ENCODE measurements at regions not wholly inside any gene's neighbourhood (a gene's known extent, or its start where the extent isn't known, plus 50 kb on each side); places are given as distances from the start of the nearest gene placed in this dataset.

- Histone ChIP-seq H3K27me3 (ENCODE audit: insufficient read depth, poor library complexity, severe bottlenecking) (no peaks in the 10 kb centered on the region), H3K4me3 (replicated peaks; ENCODE audit: insufficient read depth, low read length) (no peak overlapping the region), H3K27ac (replicated peaks) (no peak overlapping the region)
- TF ChIP-seq SPI1 (IDR thresholded peaks at IDR 0.05; ENCODE audit: borderline replicate concordance, low read depth) = no peak
- TF ChIP-seq CTCF (IDR thresholded peaks at IDR 0.05; ENCODE audit: insufficient read depth, low read length) = no peak
- no peak for TF ChIP-seq GABPA (IDR thresholded peaks at IDR 0.05; ENCODE audit: low read depth)
- TF ChIP-seq POLR2AphosphoS5 (IDR thresholded peaks at IDR 0.05; ENCODE audit: low read depth) = no peak
- no peak for TF ChIP-seq REST (IDR thresholded peaks at IDR 0.05; ENCODE audit: insufficient replicate concordance, low read depth)
- no peak for DNase-seq (ENCODE audit: low read depth in 1 of 2, low spot score in 1 of 2)
These were observed 71.5 kb upstream of the PTGFR start for GRCh38 chr1:78419309-78419708.

- H3K27ac ChIP-seq (replicated peaks) = no peak overlapping the region
- no peaks in the 10 kb centered on the region for H3K27me3 ChIP-seq (ENCODE audit: insufficient read depth, poor library complexity, severe bottlenecking)
- TF ChIP-seq SPI1 (IDR thresholded peaks at IDR 0.05; ENCODE audit: borderline replicate concordance, low read depth) (no peak), GABPA (IDR thresholded peaks at IDR 0.05; ENCODE audit: low read depth) (no peak), POLR2AphosphoS5 (IDR thresholded peaks at IDR 0.05; ENCODE audit: low read depth) (no peak), CTCF (IDR thresholded peaks at IDR 0.05; ENCODE audit: insufficient read depth, low read length) (no peak)
- H3K4me3 ChIP-seq (replicated peaks; ENCODE audit: insufficient read depth, low read length) = no peak overlapping the region
- no peak for DNase-seq (ENCODE audit: low read depth in 1 of 2, low spot score in 1 of 2)
These were observed 70.6 kb upstream of the PTGFR start for GRCh38 chr1:78420181-78420580.

- H3K4me3 ChIP-seq (replicated peaks; ENCODE audit: insufficient read depth, low read length) = no peak overlapping the region
- no peak for TF ChIP-seq SPI1 (IDR thresholded peaks at IDR 0.05; ENCODE audit: borderline replicate concordance, low read depth)
- TF ChIP-seq CTCF (IDR thresholded peaks at IDR 0.05; ENCODE audit: insufficient read depth, low read length) = no peak
- no peak for TF ChIP-seq POLR2AphosphoS5 (IDR thresholded peaks at IDR 0.05; ENCODE audit: low read depth)
- no peak for TF ChIP-seq REST (IDR thresholded peaks at IDR 0.05; ENCODE audit: insufficient replicate concordance, low read depth)
- TF ChIP-seq GABPA (IDR thresholded peaks at IDR 0.05; ENCODE audit: low read depth) = no peak
- no peak for DNase-seq (ENCODE audit: low read depth in 1 of 2, low spot score in 1 of 2)
- no peak overlapping the region for H3K27ac ChIP-seq (replicated peaks)
- H3K27me3 ChIP-seq (ENCODE audit: insufficient read depth, poor library complexity, severe bottlenecking) = no peaks in the 10 kb centered on the region
These were observed 70.1 kb upstream of the PTGFR start for GRCh38 chr1:78420688-78421087.

- no peak for DNase-seq (ENCODE audit: low read depth in 1 of 2, low spot score in 1 of 2)
- no peak overlapping the region for H3K4me3 ChIP-seq (replicated peaks; ENCODE audit: insufficient read depth, low read length)
- TF ChIP-seq SPI1 (IDR thresholded peaks at IDR 0.05; ENCODE audit: borderline replicate concordance, low read depth) (no peak), REST (IDR thresholded peaks at IDR 0.05; ENCODE audit: insufficient replicate concordance, low read depth) (no peak), POLR2AphosphoS5 (IDR thresholded peaks at IDR 0.05; ENCODE audit: low read depth) (no peak), GABPA (IDR thresholded peaks at IDR 0.05; ENCODE audit: low read depth) (no peak), CTCF (IDR thresholded peaks at IDR 0.05; ENCODE audit: insufficient read depth, low read length) (no peak)
- H3K27ac ChIP-seq (replicated peaks) = no peak overlapping the region
- no peaks in the 10 kb centered on the region for H3K27me3 ChIP-seq (ENCODE audit: insufficient read depth, poor library complexity, severe bottlenecking)
These were observed 66.1 kb upstream of the PTGFR start for GRCh38 chr1:78424720-78425119.

Measured in HL-60 (cell line).